HG02798 (cell line): ENCODE measurements at regions not wholly inside any gene's neighbourhood (a gene's known extent, or its start where the extent isn't known, plus 50 kb on each side); places are given as distances from the start of the nearest gene placed in this dataset.

ENCODE experiments used
- ATAC-seq: cut with Tn5 transposase; IDR thresholded peaks from one replicate; pipeline ENCODE4 v1.9.1; 2021; ENCODE audit warnings: mild to moderate bottlenecking; ENCODE audit not compliant: unreplicated experiment, poor library complexity

DNA sequence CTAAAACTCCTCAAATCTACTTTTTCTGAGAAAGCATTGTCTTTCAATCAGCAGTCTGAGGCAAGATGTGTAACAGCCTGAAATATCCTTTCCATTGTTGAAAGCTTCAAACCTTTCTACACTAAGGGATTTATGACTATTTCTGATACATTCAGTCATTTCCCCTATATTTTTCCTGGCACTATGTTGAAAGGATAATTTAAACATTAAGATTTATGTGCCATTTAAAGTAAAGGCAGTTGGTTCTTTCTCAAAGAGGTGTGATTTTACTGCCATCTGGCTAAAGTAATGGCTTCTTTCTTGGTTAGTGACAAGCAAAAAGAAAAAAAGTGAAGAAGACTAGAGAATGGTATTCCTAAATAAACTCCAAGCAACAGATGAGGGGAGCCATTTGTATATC is 249.6 kb upstream of the COL8A1 start:
- no peak for ATAC-seq

DNA sequence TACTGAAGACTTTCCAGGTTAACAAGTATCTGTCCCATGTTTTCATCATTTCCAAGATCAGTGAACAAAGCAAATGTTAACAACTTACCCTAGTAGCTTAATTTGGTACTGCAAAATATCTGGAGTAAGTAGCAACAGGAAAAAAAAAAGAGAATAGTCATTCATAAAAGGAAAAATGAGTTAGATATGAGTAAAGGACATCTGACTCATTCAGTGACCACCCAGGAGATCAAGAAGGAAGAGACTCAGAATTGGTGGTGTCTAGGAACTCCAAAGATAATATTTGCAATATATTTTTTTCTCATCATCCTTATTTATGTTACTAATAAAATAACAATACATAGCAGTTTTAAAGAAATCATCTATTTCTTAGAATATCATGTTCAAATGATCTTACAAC is 253.8 kb upstream of the COL8A1 start:
- no peak for ATAC-seq

DNA sequence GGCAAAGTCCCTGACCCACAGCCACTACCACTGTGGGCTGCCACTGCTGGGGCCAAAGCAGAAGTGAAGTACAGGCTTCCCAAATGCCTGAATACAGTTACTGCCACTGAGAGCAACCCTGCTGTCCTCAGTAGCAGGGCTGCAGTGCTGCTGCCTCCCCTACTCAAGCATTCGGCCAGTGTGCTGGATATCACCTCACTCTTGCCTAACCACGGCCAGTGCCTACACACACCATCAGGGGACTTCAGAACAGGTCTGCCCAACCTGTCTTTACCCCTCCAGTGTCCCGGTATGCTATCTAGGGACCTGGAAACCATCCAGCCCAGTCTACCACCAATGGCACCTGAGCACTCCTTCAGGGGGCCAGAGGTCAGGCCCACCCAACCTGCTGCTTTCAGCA is 261.5 kb upstream of the COL8A1 start:
- ATAC-seq, result no peak

DNA sequence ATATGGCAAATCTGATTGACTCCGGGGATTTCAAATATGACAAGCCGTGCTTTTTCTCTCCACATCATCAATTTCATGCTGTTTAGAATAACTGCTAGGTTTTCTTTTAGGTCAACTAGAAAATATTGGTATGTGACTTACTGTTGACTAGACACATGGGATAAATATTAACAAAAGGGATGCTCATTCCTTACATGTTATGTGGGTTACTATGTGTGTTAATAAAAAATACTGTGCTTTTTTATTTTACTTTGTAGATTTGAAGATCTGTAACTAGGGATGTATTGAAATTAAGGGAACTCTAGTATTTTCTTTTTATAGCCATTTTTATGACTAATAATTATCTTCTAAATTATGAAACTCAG is 264.6 kb upstream of the COL8A1 start:
- ATAC-seq, result no peak

DNA sequence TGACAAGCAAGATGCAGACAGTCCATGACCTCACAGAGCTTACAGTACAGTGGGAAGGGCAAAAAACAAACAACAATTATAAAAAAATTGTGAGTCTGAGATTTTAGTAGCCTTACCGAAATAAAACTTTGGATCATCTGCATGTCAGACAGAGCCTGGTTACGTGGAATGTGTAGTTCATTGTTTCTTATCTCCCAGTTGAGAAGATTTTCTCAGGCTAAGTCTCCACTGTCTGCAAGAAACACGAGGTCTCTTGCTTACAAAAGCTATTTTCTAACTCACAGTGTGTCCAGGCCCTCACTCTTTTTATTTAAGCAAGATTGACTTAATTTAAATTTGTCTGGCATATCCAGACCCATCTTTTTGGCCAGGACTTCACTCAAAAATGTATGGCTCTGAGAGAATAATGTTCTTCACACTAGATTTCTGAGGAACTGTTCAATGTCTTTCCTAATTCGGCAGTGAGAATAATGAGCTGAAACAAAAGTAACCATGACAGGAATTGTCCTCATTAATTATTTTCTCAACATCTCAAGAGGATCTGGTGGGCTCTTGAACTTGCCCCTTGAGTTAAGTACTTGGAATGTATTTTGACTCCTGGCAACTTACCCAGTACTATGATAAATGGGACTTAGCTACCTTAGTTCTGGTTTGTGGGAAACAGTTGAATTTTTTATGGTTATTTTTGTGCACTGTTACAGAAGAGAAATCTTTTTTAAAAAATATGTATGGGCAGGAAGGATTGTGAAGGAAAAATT is 265.1 kb upstream of the COL8A1 start:
- ATAC-seq, result no peak

DNA sequence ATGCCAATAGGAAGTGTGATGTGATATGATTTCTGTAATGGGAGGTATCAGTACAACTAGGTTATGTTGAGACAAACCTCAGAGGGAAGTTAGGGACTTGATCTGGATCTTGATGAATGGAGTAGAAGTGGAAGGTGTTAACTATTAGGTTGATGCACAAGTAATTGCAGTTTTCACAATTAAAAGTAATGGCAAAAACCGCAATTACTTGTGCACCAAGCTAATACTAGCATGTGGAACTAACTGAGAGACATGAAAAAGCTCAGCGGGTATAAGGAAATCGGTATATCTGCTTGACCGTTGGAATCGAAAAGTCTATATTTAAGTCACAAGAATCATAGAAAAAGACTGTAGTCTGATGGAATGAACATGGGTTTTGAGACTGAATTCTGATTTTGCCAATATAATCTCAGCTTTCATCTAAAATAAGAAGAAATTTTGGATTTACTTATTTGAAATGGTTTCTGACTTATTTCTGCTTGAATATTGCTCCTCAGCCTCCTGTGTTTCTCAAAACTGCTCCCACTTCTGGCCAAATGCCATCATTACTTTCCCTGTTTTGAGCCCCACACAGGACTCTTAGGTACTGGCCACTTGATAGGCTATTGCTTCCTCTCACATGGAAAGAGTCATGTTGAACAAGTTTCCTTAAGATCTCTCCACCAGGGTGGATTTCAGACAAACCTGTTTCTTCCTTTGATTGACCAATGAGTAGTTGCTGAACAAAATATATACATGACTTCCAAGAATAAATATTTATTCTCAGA is 271.5 kb upstream of the COL8A1 start:
- no peak for ATAC-seq

DNA sequence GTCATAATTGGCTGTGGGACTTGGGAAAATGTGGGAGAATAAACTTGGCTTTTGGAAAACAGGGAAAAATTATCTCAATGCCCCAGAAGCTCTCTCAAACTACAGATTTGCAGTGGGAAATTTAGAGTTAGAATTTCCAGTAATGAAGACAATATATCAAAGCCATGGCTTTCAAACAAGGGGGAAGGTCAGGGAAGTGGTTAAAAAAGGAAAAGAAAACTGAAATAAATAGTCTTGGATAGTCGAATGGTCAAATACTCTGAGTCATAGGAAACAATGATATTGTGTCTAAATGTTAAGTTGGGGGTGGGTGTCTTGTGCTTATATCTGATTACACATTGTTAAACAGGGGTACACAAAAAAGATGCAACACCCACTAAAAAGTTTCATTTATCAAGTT is 272.4 kb upstream of the COL8A1 start:
- no peak for ATAC-seq

DNA sequence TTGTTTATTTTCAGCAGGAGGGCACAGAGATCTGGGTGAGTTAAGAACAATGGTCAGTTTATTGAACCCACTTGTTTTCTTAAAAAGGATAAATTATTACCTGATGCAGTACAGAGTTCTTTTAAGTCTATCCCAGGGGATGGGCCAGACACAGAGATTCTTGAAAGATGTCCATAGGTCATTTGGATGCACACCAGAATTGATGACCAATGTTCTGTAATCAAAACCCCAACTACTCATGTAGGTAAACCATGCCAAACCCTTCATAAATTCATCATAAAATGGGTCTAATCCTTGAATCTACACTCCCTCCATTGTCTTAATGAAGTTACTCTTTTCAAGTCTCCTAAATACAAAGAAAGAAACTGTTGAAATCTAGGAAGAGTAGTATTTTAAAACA is 273.0 kb upstream of the COL8A1 start:
- no peak for ATAC-seq

DNA sequence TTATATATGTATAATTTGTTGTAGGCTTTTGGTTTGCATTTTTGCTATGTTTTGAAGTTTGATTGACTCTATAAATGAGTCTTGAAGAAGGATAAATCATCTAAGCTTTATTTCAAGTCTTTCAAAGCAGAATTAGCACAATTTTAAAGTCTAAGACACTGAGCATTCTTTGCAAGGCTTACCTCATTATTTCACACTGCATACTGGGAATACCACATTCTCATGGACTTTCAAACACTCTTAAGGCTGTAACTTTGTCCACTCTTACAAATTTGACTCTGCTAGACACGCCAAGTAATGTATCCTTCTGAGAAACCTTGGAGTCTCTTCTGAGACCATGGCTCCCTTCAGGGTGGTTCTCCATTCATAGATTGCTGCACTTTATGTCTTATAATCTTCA is 281.3 kb upstream of the COL8A1 start:
- no peak for ATAC-seq

DNA sequence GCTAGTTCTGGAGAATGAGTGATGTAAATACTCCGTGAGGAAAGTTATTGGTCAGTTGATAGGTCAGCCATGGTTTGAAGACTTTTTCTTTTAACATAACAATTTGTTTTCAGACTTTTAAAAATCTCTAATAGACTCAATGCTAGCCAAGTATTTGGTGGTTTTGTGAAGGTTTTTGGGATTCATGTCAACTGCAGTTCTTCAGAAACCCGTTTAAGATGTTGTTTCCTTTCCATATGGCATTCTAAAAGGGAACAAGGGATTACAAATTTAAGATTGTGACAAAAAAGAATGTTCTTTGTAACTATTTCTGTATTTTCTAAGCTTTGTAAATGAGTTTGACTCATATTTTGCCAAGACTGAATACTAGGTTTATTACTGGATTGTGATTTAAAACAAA is 281.7 kb upstream of the COL8A1 start:
- ATAC-seq, result no peak

DNA sequence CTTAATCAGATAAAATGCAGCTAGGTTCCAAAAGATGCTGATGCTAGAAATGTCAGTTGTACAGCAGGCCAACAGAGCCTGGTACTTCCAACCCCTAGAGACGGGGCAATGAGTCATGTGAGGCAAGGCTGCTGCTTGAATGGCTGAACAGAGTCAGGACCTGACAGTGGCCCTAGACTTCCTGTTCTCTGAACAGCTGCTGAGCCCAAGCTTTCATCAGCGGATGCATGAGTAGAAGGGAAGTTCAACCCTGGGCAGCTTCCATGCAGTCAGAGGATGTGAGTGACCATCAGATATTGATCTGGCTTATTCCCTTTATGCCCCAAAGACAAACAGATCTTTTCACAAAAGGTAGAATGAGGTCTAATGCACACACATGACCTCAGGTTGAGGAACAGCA is 282.9 kb upstream of the COL8A1 start:
- ATAC-seq, result no peak

DNA sequence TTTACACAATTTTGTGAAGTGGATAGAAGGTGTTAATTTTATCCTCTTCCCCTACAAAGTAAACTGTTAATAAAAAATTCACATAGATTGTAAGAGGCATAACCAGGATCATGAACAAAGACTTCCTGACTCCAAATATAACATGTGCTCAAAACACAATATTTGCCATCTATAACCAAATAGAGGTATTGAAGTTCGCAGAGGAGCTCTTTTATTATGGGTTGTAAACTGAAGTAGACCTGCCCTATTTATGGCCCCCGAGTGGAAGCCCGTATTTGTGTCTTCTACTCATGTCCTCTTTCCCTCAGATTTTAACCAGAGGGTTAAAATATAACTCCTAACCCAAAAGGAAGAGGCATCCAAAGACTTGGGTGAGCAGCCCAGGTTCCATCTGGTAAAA is 285.6 kb upstream of the COL8A1 start:
- ATAC-seq, result no peak

DNA sequence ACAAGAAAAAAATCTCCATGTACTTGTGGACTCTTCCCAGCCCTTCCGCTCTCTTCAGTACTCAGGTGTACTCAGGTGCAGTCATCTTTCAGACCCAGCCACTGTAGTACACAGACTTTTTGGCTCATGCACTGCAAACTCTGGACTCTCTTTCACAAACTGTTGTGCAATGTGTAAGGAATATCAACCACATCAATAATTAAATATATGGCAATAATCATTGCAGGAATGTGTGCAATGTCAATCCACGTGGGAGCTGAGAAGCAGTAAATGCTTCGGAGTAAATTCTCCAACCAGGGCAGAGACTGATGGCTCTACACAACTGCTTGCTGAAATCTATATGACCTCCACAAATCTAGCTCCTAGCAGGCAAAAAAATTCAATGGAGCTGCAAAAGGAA is 287.3 kb upstream of the COL8A1 start:
- no peak for ATAC-seq

DNA sequence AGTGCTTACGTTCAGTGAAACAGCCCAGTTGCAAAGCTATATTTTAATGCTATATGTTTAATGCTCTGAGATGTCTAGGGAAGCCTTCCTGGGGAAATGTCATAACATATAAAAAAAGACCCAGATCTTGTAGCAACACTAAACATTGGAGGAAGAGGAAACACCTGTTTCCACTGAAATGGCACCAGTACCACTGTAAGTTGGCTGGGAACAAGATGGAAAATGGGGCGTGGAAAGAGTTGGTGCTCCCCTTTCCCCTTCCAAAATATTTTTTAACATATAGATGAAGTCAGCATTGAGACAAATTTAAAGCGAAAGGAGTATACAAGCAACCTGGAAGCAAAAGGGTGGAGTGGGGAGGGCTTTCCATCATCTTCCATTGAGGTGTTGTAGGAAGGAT is 289.9 kb upstream of the COL8A1 start:
- ATAC-seq, result no peak

DNA sequence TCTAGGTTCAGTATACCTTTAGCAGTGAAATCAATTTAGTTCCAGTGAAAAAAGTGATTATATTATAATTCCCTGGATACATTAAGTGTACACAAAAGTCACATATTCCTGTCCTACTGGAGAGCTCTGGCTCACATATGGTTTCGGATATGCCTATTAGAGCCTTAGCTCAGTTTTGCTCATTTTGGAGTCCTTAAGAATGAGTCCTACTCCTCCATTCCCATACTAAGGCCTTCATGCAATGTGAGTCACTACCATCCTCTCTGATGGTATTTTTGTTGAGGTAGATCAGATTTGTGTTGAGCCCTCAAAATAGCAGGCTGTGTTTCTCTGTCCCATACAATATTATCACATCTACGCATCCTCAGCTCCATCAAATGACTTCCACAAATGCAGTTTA is 294.2 kb upstream of the COL8A1 start:
- ATAC-seq, result no peak

DNA sequence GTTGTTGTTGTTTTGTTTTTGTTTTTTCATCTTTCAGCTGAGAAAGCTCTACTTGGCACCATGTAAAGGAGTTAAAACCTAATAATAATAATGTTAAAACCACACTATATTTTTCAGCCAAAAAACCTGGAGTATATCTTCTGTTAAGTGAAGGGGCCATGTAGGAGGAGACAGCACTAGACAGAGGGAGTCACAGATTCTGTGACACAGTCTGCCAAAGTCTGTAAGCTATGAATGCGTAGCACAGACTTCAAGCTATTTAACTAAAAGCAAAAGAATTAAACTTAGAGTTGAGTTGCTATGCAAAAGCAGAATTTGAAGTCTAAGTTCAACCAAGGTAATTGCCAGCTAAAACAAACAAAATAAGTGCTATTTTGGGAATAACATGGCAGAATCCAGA is 296.0 kb upstream of the COL8A1 start:
- ATAC-seq, result no peak

DNA sequence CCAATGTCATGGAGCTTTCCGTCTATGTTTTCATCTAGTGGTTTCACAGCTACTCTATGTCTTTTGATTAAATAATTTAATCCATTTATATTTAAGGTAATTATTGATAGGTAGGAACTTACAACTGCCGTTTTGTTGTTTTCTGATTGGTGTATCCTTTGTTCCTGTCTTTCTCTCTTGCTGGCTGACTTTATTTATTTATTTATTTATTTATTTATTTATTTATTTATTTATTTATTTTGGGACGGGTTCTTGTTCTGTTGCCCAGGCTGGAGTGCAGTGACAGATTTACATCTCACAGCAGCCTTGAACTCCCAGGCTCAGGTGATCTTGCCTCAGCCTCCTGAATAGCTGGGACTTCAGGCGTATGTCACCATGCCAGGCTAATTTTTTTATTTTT is 299.2 kb upstream of the COL8A1 start:
- no peak for ATAC-seq

DNA sequence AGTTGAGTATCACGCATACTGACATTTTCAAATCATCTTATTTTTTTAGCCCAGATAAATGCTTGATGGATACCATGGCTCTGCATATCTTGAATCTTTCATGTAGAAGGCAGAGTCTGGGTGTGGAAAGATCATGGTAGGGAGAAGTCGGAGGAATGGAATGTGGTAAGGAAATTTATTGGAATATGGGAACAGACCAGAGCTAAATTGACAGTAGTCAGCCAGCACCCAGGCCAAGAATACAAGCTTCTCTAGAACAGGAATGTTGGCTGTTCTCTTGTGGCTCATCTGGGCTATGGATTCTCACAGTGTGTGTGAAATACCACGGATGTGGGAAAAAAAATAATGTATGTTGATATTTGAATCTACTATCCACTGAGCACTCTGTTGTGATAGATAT is 305.7 kb upstream of the COL8A1 start:
- ATAC-seq, result no peak

DNA sequence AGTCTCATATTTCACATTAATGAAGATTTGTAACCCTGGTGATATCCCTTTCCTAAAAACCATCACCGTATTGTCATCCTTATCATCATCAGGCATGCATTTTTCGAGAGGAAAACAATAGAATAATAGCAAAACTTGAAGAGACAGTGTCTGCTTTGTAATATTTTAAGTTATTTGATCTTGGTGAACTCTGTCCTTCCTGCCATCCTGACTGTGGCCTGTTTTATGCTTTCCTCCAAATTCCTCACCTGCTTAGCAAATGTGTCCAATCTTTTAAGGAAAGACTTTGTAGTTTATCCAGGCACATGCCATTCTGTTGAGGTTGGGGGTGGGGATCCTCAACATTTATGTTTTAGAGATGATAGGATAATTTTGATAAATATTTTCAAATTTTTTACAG is 306.1 kb upstream of the COL8A1 start:
- no peak for ATAC-seq

DNA sequence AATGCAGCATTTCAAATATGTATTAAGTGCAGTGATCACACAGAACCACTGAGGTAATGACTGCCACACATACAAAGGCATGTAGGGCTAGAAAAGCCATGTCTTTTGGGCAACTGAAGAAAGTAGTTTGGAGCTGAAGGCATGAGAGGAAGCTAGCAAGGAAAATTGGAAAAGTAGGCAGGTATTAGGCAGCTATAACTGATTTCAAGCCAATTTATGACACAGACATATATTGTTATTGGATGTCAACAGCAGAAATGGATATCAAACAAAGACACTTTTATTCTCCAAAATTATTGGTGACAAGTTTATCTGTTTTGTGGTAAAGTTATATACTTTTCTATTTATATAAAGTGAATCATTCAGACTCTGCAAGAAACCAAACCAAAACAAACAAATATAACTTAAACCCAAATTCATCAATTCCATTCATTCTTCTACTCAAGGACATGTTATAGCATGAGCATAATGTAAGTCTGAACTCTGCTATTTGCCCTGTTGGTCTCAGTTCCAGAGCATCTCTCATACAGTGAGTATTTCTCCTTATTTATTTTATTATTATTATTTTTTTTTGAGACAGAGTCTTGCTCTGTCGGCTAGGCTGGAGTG is 307.4 kb upstream of the COL8A1 start:
- no peak for ATAC-seq

DNA sequence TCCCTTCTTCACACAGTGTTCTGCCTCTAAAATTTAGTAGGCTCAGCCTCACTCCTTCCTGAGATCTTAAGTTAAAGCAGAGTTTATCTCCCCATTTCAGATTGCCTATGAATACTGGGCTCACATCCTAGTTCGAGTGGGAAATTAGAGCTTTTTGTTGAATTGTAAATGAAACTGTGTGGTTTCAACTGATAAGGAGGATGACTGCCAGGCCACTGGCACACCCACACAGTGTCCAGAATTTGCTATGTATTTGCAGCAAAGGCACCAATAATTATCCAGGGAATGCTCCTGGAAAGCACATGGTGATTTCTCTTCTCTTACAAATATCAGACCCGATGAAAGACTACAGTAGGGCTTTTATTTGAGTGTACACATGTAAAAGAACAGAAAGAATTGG is 308.1 kb upstream of the COL8A1 start:
- no peak for ATAC-seq

DNA sequence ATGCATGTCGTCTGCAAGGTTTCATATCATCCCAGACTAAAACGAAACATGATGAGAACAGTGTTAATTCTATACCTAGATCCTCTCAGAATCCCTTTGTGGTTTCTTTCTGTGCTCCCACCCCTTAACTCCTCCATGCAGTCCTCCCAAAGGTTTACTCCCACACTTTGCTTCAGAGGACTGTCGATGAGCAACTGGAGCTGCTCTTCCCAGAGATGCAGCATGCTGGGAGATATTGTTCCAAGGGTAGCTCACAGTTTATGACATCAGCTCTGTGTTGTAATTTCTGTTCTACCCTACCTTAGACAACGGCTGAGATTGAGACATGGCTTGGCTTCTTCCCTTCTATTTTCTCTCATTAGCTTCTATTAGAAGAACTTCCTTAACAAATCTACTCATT is 313.0 kb upstream of the COL8A1 start:
- no peak for ATAC-seq
